Right lobe of liver (tissue), 6 donors: ENCODE measurements at regions not wholly inside any gene's neighbourhood (a gene's known extent, or its start where the extent isn't known, plus 50 kb on each side); places are given as distances from the start of the nearest gene placed in this dataset.
A peak's percentile ranks its signal among the peaks of the same experiment; 100 is the strongest.

Source experiments
- ATAC-seq, 4 donors: fragments of 200-7000 bp; cut with Tn5 transposase; one replicate each; pipeline ENCODE4 v1.9.1; 2020; ENCODE audit warnings: mild to moderate bottlenecking in 4 of 4, moderate library complexity in 4 of 4
- DNase-seq, 3 donors: peaks; one replicate each; pipeline ENCODE4 v3.0.0-alpha.2; 2020
- H3K27ac ChIP-seq, 3 donors: fragments of 200-600 bp; one replicate each; pipeline ENCODE4 v1.8.0; 2022
- H3K27me3 ChIP-seq, 2 donors: fragments of 200-600 bp; one replicate each; pipeline ENCODE4 v1.8.0; 2022
- H3K36me3 ChIP-seq, 4 donors: fragments of 200-600 bp; sonication (generic) in 1 of 4; one replicate each; pipeline versions ENCODE4 v1.5.1 to v1.8.0; 2017 to 2022; ENCODE audit warnings: control low read depth in 1 of 4
- H3K4me1 ChIP-seq, 4 donors: fragments of 200-600 bp; sonication (generic) in 1 of 4; one replicate each; pipeline versions ENCODE4 v1.5.1 to v1.8.0; 2017 to 2022; ENCODE audit warnings: control low read depth in 1 of 4
- H3K4me3 ChIP-seq, 3 donors: fragments of 200-600 bp; one replicate each; pipeline ENCODE4 v1.8.0; 2022
- H3K9me3 ChIP-seq, 4 donors: fragments of 200-600 bp; sonication (generic) in 1 of 4; one replicate each; pipeline versions ENCODE4 v1.5.1 to v1.8.0; 2017 to 2022; ENCODE audit warnings: control low read depth in 1 of 4
- CTCF ChIP-seq, 4 donors: fragments of 200-600 bp in 3 of 4; fragments of 450-650 bp in 1 of 4; IDR thresholded peaks; one replicate each; pipeline versions ENCODE4 v1.5.1 to v1.8.0; 2016 to 2022; ENCODE audit warnings: antibody characterized with exemption in 4 of 4, mild to moderate bottlenecking in 2 of 4
- POLR2A ChIP-seq: fragments of 450-650 bp; IDR thresholded peaks from one replicate; pipeline ENCODE4 v1.6.1; 2017; ENCODE audit warnings: antibody characterized with exemption, mild to moderate bottlenecking
- WGBS: methylation state at CpG from one replicate; pipeline ENCODE4 v1.1.6; 2018; ENCODE audit warnings: low coverage, low lambda C conversion rate; ENCODE audit not compliant: insufficient coverage; ENCODE audit errors: missing lambda C conversion rate; 5-methylcytosine and 5-hydroxymethylcytosine counted together
- intact Hi-C, 2 donors: fragments of 100-400 bp; cut with DNase I; formaldehyde crosslinking; loops; one replicate each; pipeline versions ENCODE4 v1.11.2 to v1.14.1; 2022
- donor health status: DM: no; HTN: yes; CAD: no.
- donor health status: DM: no; HTN: no; CAD: no.
- donor health status: DM: no; HTN: no; CAD: no.
- donor health status: DM: no; HTN: yes; CAD: no.
- donor health status: DM: no; HTN: yes; CAD: no.

DNA sequence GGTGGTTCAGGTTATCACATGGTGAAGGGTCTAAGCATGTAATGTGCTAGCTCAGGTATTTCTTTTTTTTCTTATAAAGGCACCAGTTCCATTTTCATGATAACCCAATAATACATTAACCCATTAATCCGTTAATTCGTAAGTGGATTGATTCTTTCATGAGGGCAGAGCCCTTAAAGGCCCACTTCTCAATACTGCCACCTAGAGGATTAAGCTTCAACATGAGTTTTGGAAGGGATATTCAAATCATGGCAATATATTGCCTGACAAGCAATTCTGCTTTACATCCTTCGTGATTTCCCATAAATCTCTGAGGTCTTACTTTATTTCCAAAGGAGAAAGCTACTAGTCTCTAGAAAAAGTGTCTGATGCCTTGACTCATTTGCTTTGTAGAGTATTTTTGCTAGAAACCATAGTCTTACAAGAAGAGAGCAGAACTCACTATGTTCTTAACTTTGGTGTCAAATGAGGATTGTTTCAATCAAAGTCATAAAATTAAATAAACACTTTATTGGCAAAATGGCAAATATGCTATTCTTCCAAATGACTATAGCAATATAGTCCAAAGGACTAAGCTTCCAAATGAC lies 271.3 kb downstream of the KCNS3 start:
- H3K27ac ChIP-seq = no peak overlapping the region
- no peaks in the 10 kb centered on the region for H3K4me1 ChIP-seq
- intact Hi-C loops = no loop called here
- 5% methylated on average over 3 of the region's 3 CpGs for WGBS
- ATAC-seq (peak; percentile 63 to 71 (median 68)), DNase-seq (no peak)
- H3K9me3 ChIP-seq = no peaks in the 10 kb centered on the region
- H3K27me3 ChIP-seq = no peaks in the 10 kb centered on the region
- TF ChIP-seq CTCF (IDR thresholded peaks at IDR 0.05) (peak; percentile 54 to 87 (median 76)), POLR2A (no peak)
- H3K4me3 ChIP-seq = no peak overlapping the region
- no peaks in the 10 kb centered on the region for H3K36me3 ChIP-seq

- DNase-seq (no peak), ATAC-seq (no peak)
- H3K9me3 ChIP-seq = no peaks in the 10 kb centered on the region
- no peaks in the 10 kb centered on the region for H3K36me3 ChIP-seq
- TF ChIP-seq CTCF (IDR thresholded peaks at IDR 0.05) (no peak), POLR2A (no peak)
- intact Hi-C loops = no loop called here
- H3K4me3 ChIP-seq = no peak overlapping the region
- no peaks in the 10 kb centered on the region for H3K4me1 ChIP-seq
- H3K27ac ChIP-seq = no peak overlapping the region
- no peaks in the 10 kb centered on the region for H3K27me3 ChIP-seq
- WGBS = 32% methylated on average over 6 of the region's 6 CpGs
These were observed 258.5 kb downstream of the KCNS3 start for GRCh38 chr2:18136881-18137475.

DNA sequence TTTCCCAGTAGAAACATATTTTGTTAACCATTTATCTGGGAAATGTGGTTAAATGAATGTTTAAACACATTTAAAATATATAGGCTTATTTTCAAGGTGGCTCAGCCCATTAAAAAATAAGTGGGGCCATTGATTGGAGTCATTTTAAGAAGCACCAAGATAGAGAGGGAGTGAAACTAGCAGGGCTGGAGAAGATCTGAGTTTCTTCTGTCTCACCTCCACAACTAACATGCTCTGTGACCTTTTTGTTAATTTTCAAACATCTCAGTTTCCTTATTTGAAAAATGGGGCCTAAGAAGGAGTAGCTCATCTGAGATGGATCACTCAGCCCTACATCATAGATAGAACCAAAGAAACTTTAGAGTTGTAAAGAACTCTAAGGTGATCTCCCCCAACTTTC lies 254.8 kb downstream of the KCNS3 start:
- Histone ChIP-seq H3K4me1 (no peaks in the 10 kb centered on the region), H3K9me3 (no peaks in the 10 kb centered on the region), H3K4me3 (no peak overlapping the region), H3K27ac (no peak overlapping the region), H3K27me3 (no peaks in the 10 kb centered on the region), H3K36me3 (no peaks in the 10 kb centered on the region)
- TF ChIP-seq CTCF (IDR thresholded peaks at IDR 0.05) (no peak), POLR2A (no peak)
- intact Hi-C loops = no loop called here
- ATAC-seq = no peak
- no peak for DNase-seq

DNA sequence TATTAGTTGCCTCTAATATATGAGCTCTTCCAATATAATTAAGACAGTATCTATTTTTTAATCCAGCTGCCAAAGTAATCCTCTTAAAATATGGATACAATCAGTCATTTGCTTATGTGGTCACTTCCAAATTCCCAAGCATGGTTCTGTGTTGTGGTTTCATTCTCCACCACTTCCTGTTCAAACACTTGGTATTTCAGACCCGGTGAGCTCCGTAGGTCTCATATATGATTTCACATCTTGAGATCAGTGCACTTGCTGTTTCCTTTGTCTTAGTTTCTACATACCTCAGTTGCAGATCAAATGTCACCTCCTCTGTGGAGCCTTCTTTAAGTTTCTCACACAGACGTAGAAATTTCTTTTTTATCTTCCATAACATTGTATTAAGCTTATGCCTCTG lies 254.2 kb downstream of the KCNS3 start:
- WGBS = 56% methylated on average over 3 of the region's 3 CpGs
- Histone ChIP-seq H3K27ac (no peak overlapping the region), H3K4me1 (no peaks in the 10 kb centered on the region), H3K27me3 (no peaks in the 10 kb centered on the region), H3K4me3 (no peak overlapping the region), H3K36me3 (no peaks in the 10 kb centered on the region), H3K9me3 (no peaks in the 10 kb centered on the region)
- DNase-seq (no peak), ATAC-seq (no peak)
- intact Hi-C loops = no loop called here
- TF ChIP-seq POLR2A = no peak
- TF ChIP-seq CTCF (IDR thresholded peaks at IDR 0.05) = no peak

DNA sequence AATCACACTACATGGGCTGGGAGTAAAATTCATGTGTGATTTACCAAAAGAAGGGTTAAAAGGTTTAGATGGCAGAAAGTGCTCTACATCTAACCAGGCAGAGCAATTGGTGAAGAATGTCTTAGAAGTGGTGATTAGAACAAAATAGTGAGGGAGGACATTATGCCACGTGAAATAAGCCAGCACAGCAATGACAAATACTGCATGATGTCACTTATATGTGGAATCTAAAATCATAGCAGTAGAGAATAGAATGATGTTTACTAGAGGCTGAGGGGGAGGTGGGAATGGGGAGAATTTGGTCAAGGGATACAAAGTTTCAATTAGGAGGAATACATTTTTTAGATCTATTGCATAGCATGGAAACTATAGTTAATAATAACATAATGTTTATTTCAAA lies 253.3 kb downstream of the KCNS3 start:
- Histone ChIP-seq H3K27me3 (no peaks in the 10 kb centered on the region), H3K4me3 (no peak overlapping the region), H3K36me3 (no peaks in the 10 kb centered on the region), H3K4me1 (no peaks in the 10 kb centered on the region), H3K9me3 (no peaks in the 10 kb centered on the region), H3K27ac (no peak overlapping the region)
- TF ChIP-seq CTCF (IDR thresholded peaks at IDR 0.05) (no peak), POLR2A (no peak)
- 33% methylated on average over 1 of the region's 1 CpG for WGBS
- intact Hi-C loops = no loop called here
- DNase-seq (no peak), ATAC-seq (no peak)
